ENCODE measurements at regions not wholly inside any gene's neighbourhood (a gene's known extent, or its start where the extent isn't known, plus 50 kb on each side); places are given as distances from the start of the nearest gene placed in this dataset.

DNA sequence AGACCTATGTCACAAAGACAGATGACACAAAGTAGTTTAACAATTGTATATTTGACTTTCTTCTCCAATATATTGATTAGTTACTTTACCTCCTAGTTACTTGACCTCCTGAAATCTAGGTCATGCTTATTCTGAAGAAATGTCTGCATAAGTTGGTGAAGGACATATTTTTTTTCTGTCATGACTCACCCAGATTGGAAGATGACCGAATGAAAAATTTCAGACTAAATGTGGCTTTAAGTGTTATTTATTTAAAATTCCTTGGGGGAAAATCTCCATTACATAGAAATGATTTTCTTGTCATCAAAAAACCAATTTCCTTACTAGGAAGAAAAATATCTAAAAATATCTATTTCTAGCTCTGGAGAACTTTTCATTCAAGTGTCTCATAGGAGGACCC lies 217.1 kb downstream of the POSTN start:
- ATAC-seq: no peak
- WGBS (ENCODE audit: low lambda C conversion rate): 0% methylated on average over 1 of the region's 1 CpG
- POLR2A ChIA-PET: no interaction called here
- TF ChIP-seq, protein P1, sequence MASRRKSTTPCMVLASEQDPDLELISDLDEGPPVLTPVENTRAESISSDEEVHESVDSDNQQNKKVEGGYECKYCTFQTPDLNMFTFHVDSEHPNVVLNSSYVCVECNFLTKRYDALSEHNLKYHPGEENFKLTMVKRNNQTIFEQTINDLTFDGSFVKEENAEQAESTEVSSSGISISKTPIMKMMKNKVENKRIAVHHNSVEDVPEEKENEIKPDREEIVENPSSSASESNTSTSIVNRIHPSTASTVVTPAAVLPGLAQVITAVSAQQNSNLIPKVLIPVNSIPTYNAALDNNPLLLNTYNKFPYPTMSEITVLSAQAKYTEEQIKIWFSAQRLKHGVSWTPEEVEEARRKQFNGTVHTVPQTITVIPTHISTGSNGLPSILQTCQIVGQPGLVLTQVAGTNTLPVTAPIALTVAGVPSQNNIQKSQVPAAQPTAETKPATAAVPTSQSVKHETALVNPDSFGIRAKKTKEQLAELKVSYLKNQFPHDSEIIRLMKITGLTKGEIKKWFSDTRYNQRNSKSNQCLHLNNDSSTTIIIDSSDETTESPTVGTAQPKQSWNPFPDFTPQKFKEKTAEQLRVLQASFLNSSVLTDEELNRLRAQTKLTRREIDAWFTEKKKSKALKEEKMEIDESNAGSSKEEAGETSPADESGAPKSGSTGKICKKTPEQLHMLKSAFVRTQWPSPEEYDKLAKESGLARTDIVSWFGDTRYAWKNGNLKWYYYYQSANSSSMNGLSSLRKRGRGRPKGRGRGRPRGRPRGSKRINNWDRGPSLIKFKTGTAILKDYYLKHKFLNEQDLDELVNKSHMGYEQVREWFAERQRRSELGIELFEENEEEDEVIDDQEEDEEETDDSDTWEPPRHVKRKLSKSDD (CRISPR knock-in tag; IDR thresholded peaks at IDR 0.05; ENCODE audit: low read depth): no peak
- no peak for TF ChIP-seq NR2F2 (IDR thresholded peaks at IDR 0.05; ENCODE audit: borderline replicate concordance, low read depth)
- TF ChIP-seq RFX1 (IDR thresholded peaks at IDR 0.05): no peak
- TF ChIP-seq RARA (CRISPR knock-in tag; IDR thresholded peaks at IDR 0.05): no peak
- TF ChIP-seq, protein P2, sequence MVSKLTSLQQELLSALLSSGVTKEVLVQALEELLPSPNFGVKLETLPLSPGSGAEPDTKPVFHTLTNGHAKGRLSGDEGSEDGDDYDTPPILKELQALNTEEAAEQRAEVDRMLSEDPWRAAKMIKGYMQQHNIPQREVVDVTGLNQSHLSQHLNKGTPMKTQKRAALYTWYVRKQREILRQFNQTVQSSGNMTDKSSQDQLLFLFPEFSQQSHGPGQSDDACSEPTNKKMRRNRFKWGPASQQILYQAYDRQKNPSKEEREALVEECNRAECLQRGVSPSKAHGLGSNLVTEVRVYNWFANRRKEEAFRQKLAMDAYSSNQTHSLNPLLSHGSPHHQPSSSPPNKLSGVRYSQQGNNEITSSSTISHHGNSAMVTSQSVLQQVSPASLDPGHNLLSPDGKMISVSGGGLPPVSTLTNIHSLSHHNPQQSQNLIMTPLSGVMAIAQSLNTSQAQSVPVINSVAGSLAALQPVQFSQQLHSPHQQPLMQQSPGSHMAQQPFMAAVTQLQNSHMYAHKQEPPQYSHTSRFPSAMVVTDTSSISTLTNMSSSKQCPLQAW (CRISPR knock-in tag; IDR thresholded peaks at IDR 0.05): no peak
- TF ChIP-seq, protein P3, sequence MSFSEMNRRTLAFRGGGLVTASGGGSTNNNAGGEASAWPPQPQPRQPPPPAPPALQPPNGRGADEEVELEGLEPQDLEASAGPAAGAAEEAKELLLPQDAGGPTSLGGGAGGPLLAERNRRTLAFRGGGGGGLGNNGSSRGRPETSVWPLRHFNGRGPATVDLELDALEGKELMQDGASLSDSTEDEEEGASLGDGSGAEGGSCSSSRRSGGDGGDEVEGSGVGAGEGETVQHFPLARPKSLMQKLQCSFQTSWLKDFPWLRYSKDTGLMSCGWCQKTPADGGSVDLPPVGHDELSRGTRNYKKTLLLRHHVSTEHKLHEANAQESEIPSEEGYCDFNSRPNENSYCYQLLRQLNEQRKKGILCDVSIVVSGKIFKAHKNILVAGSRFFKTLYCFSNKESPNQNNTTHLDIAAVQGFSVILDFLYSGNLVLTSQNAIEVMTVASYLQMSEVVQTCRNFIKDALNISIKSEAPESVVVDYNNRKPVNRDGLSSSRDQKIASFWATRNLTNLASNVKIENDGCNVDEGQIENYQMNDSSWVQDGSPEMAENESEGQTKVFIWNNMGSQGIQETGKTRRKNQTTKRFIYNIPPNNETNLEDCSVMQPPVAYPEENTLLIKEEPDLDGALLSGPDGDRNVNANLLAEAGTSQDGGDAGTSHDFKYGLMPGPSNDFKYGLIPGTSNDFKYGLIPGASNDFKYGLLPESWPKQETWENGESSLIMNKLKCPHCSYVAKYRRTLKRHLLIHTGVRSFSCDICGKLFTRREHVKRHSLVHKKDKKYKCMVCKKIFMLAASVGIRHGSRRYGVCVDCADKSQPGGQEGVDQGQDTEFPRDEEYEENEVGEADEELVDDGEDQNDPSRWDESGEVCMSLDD (CRISPR knock-in tag; IDR thresholded peaks at IDR 0.05; ENCODE audit: borderline replicate concordance): no peak
- TF ChIP-seq CAMTA2 (CRISPR knock-in tag; IDR thresholded peaks at IDR 0.05; ENCODE audit: borderline replicate concordance): no peak
- TF ChIP-seq, protein P4, sequence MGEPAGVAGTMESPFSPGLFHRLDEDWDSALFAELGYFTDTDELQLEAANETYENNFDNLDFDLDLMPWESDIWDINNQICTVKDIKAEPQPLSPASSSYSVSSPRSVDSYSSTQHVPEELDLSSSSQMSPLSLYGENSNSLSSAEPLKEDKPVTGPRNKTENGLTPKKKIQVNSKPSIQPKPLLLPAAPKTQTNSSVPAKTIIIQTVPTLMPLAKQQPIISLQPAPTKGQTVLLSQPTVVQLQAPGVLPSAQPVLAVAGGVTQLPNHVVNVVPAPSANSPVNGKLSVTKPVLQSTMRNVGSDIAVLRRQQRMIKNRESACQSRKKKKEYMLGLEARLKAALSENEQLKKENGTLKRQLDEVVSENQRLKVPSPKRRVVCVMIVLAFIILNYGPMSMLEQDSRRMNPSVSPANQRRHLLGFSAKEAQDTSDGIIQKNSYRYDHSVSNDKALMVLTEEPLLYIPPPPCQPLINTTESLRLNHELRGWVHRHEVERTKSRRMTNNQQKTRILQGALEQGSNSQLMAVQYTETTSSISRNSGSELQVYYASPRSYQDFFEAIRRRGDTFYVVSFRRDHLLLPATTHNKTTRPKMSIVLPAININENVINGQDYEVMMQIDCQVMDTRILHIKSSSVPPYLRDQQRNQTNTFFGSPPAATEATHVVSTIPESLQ (CRISPR knock-in tag; conservative IDR thresholded peaks at IDR 0.05): no peak
- TF ChIP-seq, protein P5, sequence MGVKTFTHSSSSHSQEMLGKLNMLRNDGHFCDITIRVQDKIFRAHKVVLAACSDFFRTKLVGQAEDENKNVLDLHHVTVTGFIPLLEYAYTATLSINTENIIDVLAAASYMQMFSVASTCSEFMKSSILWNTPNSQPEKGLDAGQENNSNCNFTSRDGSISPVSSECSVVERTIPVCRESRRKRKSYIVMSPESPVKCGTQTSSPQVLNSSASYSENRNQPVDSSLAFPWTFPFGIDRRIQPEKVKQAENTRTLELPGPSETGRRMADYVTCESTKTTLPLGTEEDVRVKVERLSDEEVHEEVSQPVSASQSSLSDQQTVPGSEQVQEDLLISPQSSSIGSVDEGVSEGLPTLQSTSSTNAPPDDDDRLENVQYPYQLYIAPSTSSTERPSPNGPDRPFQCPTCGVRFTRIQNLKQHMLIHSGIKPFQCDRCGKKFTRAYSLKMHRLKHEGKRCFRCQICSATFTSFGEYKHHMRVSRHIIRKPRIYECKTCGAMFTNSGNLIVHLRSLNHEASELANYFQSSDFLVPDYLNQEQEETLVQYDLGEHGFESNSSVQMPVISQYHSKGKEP (CRISPR knock-in tag; IDR thresholded peaks at IDR 0.05): no peak
- TF ChIP-seq, protein P6, sequence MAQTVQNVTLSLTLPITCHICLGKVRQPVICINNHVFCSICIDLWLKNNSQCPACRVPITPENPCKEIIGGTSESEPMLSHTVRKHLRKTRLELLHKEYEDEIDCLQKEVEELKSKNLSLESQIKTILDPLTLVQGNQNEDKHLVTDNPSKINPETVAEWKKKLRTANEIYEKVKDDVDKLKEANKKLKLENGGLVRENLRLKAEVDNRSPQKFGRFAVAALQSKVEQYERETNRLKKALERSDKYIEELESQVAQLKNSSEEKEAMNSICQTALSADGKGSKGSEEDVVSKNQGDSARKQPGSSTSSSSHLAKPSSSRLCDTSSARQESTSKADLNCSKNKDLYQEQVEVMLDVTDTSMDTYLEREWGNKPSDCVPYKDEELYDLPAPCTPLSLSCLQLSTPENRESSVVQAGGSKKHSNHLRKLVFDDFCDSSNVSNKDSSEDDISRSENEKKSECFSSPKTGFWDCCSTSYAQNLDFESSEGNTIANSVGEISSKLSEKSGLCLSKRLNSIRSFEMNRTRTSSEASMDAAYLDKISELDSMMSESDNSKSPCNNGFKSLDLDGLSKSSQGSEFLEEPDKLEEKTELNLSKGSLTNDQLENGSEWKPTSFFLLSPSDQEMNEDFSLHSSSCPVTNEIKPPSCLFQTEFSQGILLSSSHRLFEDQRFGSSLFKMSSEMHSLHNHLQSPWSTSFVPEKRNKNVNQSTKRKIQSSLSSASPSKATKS (CRISPR knock-in tag; IDR thresholded peaks at IDR 0.05): no peak
- no peak for TF ChIP-seq ZFP1 (CRISPR knock-in tag; IDR thresholded peaks at IDR 0.05)
- no peak for TF ChIP-seq ZSCAN25 (CRISPR knock-in tag; IDR thresholded peaks at IDR 0.05)

More for the DNA sequence above, 217.1 kb downstream of the POSTN start:
- no peaks in the 10 kb centered on the region for H4K20me1 ChIP-seq (ENCODE audit: insufficient read depth, low read length)
- no TSS peak for BruUV-seq (replicated peaks)
- H3K4me3 ChIP-seq (replicated peaks in 1 of 3; ENCODE audit: insufficient read depth in 1 of 3, low read depth in 2 of 3, low read length in 3 of 3): no peak overlapping the region
- no peaks in the 10 kb centered on the region for H3K79me2 ChIP-seq (ENCODE audit: insufficient read depth, low read length)
- DNase-seq (ENCODE audit: low spot score): no peak
- H2AFZ ChIP-seq (ENCODE audit: low read length): no peak overlapping the region
- FAIRE-seq: no peak
- CTCF ChIA-PET (ENCODE audit: low intra/inter-chr PET ratio, low total read pairs): no interaction called here
- no peak overlapping the region for H3K4me2 ChIP-seq (ENCODE audit: low read depth, low read length)
- intact Hi-C loops (cut with micrococcal nuclease; ENCODE audit: unreplicated experiment): no loop called here
- no peaks in the 10 kb centered on the region for H3K9me3 ChIP-seq (ENCODE audit: low read length)
- H3K27me3 ChIP-seq (ENCODE audit: control insufficient read depth in 1 of 2, insufficient read depth in 2 of 2, low read length in 2 of 2): no peaks in the 10 kb centered on the region
- H3K9ac ChIP-seq (ENCODE audit: insufficient read depth, low read depth, low read length): no peak overlapping the region
- no peaks in the 10 kb centered on the region for H3K36me3 ChIP-seq (replicated peaks in 1 of 2; ENCODE audit: control insufficient read depth in 1 of 2, insufficient read depth in 2 of 2, low read length in 2 of 2)
- H3K27ac ChIP-seq (ENCODE audit: extremely low read length, insufficient read depth, low read length): no peak overlapping the region
- H3K4me1 ChIP-seq (ENCODE audit: insufficient read depth, low read length): no peaks in the 10 kb centered on the region
- in situ Hi-C loops (cut with HindIII; ENCODE audit: extremely low pct_ligation_motif_present, low pct_unique_long_range_greater_than_20kb): no loop called here

Measured in HepG2 (cell line).